Activated T-cell treated with anti-CD3 and anti-CD28 coated beads, Interleukin-2, amount 50 U/mL, for 24 hours (primary cell): ENCODE measurements at regions not wholly inside any gene's neighbourhood (a gene's known extent, or its start where the extent isn't known, plus 50 kb on each side); places are given as distances from the start of the nearest gene placed in this dataset.
"Not testable (repeated sequence)": the region's sequence is repeated elsewhere in the genome, so short reads cannot be mapped to it uniquely, and the experiment has no call there.

ENCODE experiments used
- DNase-seq: peaks from one replicate; pipeline ENCODE4 v3.0.0-alpha.2; 2020
- H3K27ac Mint-ChIP-seq: 2 replicates; pipeline ENCODE4 v1.8.0; 2020; ENCODE audit warnings: mild to moderate bottlenecking, mixed read lengths
- H3K27me3 Mint-ChIP-seq: 2 replicates; pipeline ENCODE4 v1.8.0; 2020; ENCODE audit warnings: mixed read lengths
- H3K36me3 Mint-ChIP-seq: 2 replicates; pipeline ENCODE4 v1.8.0; 2020; ENCODE audit warnings: low read depth, mixed read lengths
- H3K4me1 Mint-ChIP-seq: 2 replicates; pipeline ENCODE4 v1.8.0; 2020; ENCODE audit warnings: low read depth, mixed read lengths
- H3K4me3 Mint-ChIP-seq: 2 replicates; pipeline ENCODE4 v1.8.0; 2020; ENCODE audit warnings: mild to moderate bottlenecking, moderate library complexity, mixed read lengths
- H3K9me3 Mint-ChIP-seq: 2 replicates; pipeline ENCODE4 v1.8.0; 2020; ENCODE audit warnings: mixed read lengths

GRCh38 chr20:59473742-59474141 is 130.6 kb upstream of the PHACTR3 start:
- no peaks in the 10 kb centered on the region for H3K4me1 Mint-ChIP-seq
- no peak overlapping the region for H3K4me3 Mint-ChIP-seq
- H3K36me3 Mint-ChIP-seq, result no peaks in the 10 kb centered on the region
- DNase-seq, result no peak
- peaks cover 14% of the 10 kb centered on the region for H3K27me3 Mint-ChIP-seq
- no peak overlapping the region for H3K27ac Mint-ChIP-seq
- H3K9me3 Mint-ChIP-seq, result no peaks in the 10 kb centered on the region

DNA sequence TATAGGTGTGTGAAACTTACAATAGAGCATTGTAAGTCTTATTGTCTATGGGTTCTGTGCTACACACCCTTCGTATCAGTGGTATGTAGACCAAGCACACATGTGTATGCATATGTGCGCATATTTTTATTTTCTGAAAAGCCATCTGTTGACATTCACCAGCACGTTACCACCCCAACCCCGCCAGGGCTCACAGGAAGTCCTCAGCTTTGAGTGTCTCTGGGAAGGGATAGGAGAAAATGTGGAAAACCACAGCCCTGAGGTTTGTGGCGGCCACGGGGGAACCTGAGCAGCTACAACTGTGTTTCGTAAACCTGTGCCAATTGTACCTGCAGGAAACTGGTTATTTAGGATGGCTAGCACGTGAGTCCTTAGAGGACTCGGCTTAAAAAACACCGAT is 123.3 kb upstream of the PHACTR3 start:
- no peaks in the 10 kb centered on the region for H3K36me3 Mint-ChIP-seq
- peaks cover 26% of the 10 kb centered on the region for H3K27me3 Mint-ChIP-seq
- no peaks in the 10 kb centered on the region for H3K4me1 Mint-ChIP-seq
- no peak overlapping the region for H3K4me3 Mint-ChIP-seq
- no peak for DNase-seq
- H3K9me3 Mint-ChIP-seq, result no peaks in the 10 kb centered on the region
- H3K27ac Mint-ChIP-seq, result no peak overlapping the region

GRCh38 chr20:59481477-59482018 is 122.8 kb upstream of the PHACTR3 start:
- Mint-ChIP-seq H3K9me3 (no peaks in the 10 kb centered on the region), H3K27ac (no peak overlapping the region), H3K4me1 (no peaks in the 10 kb centered on the region)

GRCh38 chr20:59482351-59483187 is 121.8 kb upstream of the PHACTR3 start:
- no peaks in the 10 kb centered on the region for H3K4me1 Mint-ChIP-seq
- no peak overlapping the region for H3K4me3 Mint-ChIP-seq
- no peaks in the 10 kb centered on the region for H3K36me3 Mint-ChIP-seq
- peaks cover 23% of the 10 kb centered on the region for H3K27me3 Mint-ChIP-seq
- no peak overlapping the region for H3K27ac Mint-ChIP-seq
- H3K9me3 Mint-ChIP-seq, result no peaks in the 10 kb centered on the region
- DNase-seq, result no peak

More at GRCh38 chr20:59481477-59482018, 122.8 kb upstream of the PHACTR3 start:
- no peak for DNase-seq
- Mint-ChIP-seq H3K36me3 (no peaks in the 10 kb centered on the region), H3K27me3 (peaks cover 23% of the 10 kb centered on the region), H3K4me3 (no peak overlapping the region)

DNA sequence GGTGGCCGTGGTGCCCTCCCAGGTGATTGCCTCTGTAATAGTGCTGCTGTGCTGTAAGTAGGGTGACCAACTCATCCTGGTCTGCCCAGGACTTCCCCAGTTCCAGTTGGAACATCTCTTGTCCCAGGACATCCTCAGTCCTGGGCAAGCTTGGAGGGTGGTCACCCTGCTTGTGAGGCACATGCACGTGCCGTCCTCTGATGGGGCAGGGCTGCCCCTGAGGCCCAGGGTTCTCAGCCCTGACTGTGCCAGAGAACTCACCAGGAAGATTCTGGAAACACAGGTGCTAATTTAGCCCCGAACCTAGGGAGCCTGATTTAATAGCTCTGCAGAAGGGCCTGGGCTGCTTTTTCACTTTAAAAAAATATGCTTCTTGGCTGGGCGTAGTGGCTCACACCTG is 120.9 kb upstream of the PHACTR3 start:
- no peak for DNase-seq
- H3K27ac Mint-ChIP-seq, result no peak overlapping the region
- peaks cover 23% of the 10 kb centered on the region for H3K27me3 Mint-ChIP-seq
- no peaks in the 10 kb centered on the region for H3K36me3 Mint-ChIP-seq
- no peaks in the 10 kb centered on the region for H3K9me3 Mint-ChIP-seq
- H3K4me1 Mint-ChIP-seq, result no peaks in the 10 kb centered on the region
- H3K4me3 Mint-ChIP-seq, result no peak overlapping the region

- no peaks in the 10 kb centered on the region for H3K9me3 Mint-ChIP-seq
- no peak overlapping the region for H3K27ac Mint-ChIP-seq
- H3K4me3 Mint-ChIP-seq, result no peak overlapping the region
- peaks cover 23% of the 10 kb centered on the region for H3K27me3 Mint-ChIP-seq
- DNase-seq, result no peak
- H3K4me1 Mint-ChIP-seq, result no peaks in the 10 kb centered on the region
- H3K36me3 Mint-ChIP-seq, result no peaks in the 10 kb centered on the region
These were observed 120.1 kb upstream of the PHACTR3 start for GRCh38 chr20:59484228-59484627.

DNA sequence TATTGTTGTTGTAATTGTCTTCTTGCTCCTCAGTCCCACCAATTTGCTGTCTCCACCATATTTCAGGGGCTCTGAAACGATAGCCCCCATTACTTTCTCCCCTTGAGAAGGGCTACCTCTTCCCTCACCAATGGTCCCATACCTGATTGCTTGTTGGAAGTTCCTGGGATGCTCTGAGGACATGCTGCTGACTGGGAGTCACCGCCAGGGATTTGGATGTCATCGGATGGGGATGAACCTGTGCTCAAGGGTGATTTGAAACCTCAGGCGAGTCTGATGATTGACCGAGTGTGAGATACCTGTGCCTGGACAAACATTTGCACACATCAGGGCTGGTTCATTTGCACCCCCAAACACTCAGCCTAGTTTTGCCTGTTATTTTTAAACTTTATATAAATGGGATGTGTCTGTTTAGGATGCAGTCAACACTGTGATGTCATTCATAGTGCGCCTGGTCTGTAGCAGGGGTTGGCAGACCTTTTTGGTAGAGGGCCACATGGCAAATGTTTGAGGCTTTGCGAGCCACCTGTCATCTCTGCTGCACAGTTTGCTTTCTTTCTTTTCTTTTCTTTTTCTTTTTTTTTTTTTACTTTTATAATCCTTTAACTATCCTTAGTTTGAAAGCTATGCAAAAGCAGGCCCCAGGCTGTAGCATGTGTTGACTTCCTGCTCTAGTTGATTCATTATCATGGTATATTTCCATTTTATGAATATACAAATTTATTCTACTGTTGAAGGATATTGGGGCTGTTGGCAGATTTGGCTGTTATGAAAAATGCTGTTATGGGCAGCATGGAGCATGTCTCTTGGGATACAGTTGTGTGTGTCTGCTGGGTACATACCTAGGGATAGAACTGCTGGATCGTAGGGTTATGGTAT is 118.5 kb upstream of the PHACTR3 start:
- Mint-ChIP-seq H3K9me3 (no peaks in the 10 kb centered on the region), H3K4me1 (no peaks in the 10 kb centered on the region), H3K27me3 (peaks cover 23% of the 10 kb centered on the region), H3K4me3 (no peak overlapping the region), H3K27ac (no peak overlapping the region), H3K36me3 (no peaks in the 10 kb centered on the region)
- no peak for DNase-seq

DNA sequence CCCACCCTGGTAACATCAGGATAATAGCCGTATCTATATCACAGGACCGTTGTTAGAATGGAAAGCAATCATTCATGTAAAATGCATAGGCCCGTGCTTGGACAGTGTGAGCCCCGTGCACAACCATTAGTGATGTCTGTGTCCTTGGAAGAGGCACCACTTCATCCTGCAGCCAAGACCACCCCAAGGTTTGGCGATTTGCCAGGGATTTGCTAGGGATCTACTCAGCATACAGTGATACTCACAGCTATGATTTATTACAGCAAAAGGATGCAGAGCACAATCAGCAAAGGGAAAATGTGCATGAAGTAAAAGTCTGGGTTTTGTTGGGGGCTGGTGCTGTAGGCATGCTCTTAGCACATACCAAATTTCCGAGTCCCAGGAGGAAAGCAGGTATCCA is 115.9 kb upstream of the PHACTR3 start:
- H3K9me3 Mint-ChIP-seq, H3K4me3 Mint-ChIP-seq, H3K27me3 Mint-ChIP-seq, H3K36me3 Mint-ChIP-seq, DNase-seq, H3K27ac Mint-ChIP-seq, H3K4me1 Mint-ChIP-seq: not testable (repeated sequence)

GRCh38 chr20:59490196-59491004 is 113.9 kb upstream of the PHACTR3 start:
- H3K9me3 Mint-ChIP-seq, H3K36me3 Mint-ChIP-seq, H3K4me3 Mint-ChIP-seq, H3K27ac Mint-ChIP-seq, H3K4me1 Mint-ChIP-seq, H3K27me3 Mint-ChIP-seq, DNase-seq: not testable (repeated sequence)

DNA sequence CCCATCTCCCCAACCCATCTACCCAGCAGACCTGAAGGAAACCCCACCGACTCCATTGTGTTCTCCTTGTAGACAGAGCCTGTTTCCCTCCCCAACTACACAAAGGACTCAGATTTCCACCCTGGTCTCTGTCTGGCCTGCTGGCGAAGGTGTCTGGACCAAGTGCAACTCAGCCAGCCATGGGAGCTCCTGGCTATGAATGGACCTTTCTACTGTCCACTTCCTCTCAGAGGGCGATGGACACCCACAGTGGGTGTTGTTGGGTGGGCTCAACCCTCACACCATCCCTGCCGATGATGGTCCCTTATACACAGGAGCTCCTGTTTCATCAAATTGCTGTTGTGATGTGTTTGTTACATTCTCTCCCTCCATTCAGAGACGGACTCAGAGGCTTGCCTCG is 112.5 kb upstream of the PHACTR3 start:
- no peak for DNase-seq
- H3K4me1 Mint-ChIP-seq, result peaks cover 2% of the 10 kb centered on the region
- H3K27me3 Mint-ChIP-seq, result peaks cover 14% of the 10 kb centered on the region
- H3K4me3 Mint-ChIP-seq, result no peak overlapping the region
- H3K9me3 Mint-ChIP-seq, result no peaks in the 10 kb centered on the region
- no peaks in the 10 kb centered on the region for H3K36me3 Mint-ChIP-seq
- H3K27ac Mint-ChIP-seq, result no peak overlapping the region

DNA sequence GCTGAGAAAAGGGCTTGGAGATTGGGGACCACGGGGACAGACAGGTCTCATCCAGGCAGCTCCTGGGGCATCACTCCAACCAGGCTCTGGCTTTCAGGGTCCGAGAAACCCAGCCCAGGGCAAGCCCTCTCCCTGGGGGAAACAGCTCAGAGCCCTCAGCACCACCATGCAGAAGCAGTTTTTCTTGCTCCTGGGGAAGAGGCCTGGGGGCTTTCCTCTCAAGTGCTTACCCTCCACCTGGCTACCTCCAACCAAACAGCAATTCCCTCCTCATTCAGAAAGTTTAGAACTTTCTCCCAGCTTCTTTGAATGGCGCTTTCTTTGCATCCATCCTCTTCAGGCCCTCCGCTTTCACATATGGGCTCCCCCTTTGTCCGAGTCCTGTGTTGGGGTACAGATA is 110.4 kb upstream of the PHACTR3 start:
- H3K4me1 Mint-ChIP-seq, result peaks cover 2% of the 10 kb centered on the region
- H3K9me3 Mint-ChIP-seq, result no peaks in the 10 kb centered on the region
- peaks cover 30% of the 10 kb centered on the region for H3K27me3 Mint-ChIP-seq
- H3K36me3 Mint-ChIP-seq, result no peaks in the 10 kb centered on the region
- no peak overlapping the region for H3K4me3 Mint-ChIP-seq
- no peak for DNase-seq
- H3K27ac Mint-ChIP-seq, result no peak overlapping the region

DNA sequence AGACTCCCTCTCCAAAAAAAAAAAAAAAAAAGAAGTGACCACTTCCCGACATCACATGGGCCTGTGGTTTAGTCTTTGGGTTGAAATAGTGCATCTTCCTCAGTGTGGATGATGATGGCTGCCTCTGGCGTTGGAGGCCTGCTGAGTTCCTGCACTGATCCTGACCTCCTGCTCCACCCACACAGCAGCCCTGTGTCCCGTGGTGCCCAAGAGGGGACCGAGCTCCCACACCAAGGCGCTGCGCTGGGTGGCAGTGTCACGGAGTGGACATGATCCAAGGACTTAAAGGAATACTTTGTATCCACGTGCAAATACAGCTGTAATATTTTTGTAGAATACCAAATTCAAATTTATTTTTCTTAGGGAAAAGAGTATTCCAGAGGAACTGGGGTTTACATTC is 109.2 kb upstream of the PHACTR3 start:
- no peak for DNase-seq
- peaks cover 38% of the 10 kb centered on the region for H3K27me3 Mint-ChIP-seq
- peaks cover 2% of the 10 kb centered on the region for H3K4me1 Mint-ChIP-seq
- H3K4me3 Mint-ChIP-seq, result no peak overlapping the region
- peaks cover 2% of the 10 kb centered on the region for H3K9me3 Mint-ChIP-seq
- H3K36me3 Mint-ChIP-seq, result no peaks in the 10 kb centered on the region
- H3K27ac Mint-ChIP-seq, result no peak overlapping the region

DNA sequence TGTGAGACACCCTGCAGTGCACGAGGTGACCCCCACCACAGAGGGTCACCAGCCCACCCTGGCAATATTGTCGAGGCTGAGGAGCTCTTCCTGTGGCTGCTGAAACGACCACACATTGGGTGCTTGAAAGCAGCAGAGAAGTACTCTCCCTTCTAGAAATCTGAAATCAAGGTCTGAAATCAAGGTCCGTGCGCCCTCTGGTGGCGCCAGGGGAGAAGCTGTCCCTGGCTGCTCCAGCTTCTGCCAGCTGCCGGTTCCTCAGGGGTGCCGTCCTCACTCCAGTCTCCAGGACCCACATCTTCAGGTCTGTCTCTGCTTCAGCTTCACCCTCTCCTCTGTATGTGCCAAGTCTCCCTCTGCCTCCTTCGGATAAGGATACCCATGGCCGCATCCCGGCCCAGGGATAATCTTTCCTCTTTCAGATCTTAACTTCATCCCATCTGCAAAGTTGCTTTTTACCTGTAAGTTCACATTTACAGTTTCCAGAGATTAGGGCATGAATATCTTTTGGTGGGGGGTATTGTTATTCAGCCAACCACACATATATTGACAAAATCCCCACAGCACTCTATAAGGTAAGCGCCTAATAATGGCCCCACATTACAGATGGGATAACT is 108.3 kb upstream of the PHACTR3 start:
- H3K27ac Mint-ChIP-seq, result no peak overlapping the region
- H3K4me3 Mint-ChIP-seq, result no peak overlapping the region
- H3K4me1 Mint-ChIP-seq, result peaks cover 2% of the 10 kb centered on the region
- no peaks in the 10 kb centered on the region for H3K36me3 Mint-ChIP-seq
- peaks cover 2% of the 10 kb centered on the region for H3K9me3 Mint-ChIP-seq
- DNase-seq, result peak; percentile 78
- H3K27me3 Mint-ChIP-seq, result peaks cover 38% of the 10 kb centered on the region

GRCh38 chr20:59498291-59498690 is 106.0 kb upstream of the PHACTR3 start:
- no peaks in the 10 kb centered on the region for H3K36me3 Mint-ChIP-seq
- H3K27me3 Mint-ChIP-seq, result peaks cover 50% of the 10 kb centered on the region
- H3K27ac Mint-ChIP-seq, result no peak overlapping the region
- H3K9me3 Mint-ChIP-seq, result peaks cover 2% of the 10 kb centered on the region
- peaks cover 2% of the 10 kb centered on the region for H3K4me1 Mint-ChIP-seq
- H3K4me3 Mint-ChIP-seq, result no peak overlapping the region
- no peak for DNase-seq
